ENCODE measurements at regions not wholly inside any gene's neighbourhood (a gene's known extent, or its start where the extent isn't known, plus 50 kb on each side); places are given as distances from the start of the nearest gene placed in this dataset.

DNA sequence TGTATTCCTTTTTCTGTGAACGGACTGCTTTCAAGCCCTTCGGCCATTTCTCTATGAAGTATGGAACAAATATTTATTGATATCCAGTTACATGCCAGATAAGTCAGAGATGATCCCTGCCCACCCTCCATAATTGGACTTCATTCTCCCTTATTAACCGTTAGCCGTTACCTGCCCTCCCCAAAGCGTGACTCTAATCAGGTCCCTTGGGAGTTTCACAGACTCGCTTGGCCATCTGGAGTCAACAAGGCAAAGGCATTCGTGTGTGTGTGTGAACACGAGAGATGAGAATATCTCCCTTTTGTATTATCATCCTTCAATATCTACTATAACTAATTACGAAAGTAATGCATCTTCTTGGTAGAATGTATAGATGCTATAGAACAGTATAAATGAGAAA, 314.5 kb downstream of the TLE3 start:
- H3K27me3 ChIP-seq (replicated peaks; ENCODE audit: insufficient read depth) = no peaks in the 10 kb centered on the region
- 61% methylated on average over 9 of the region's 9 CpGs for WGBS
- no peak overlapping the region for H3K4me3 ChIP-seq
- DNase-seq (ENCODE audit: low spot score) = no peak
- H3K9me3 ChIP-seq = no peaks in the 10 kb centered on the region
- H3K36me3 ChIP-seq = no peaks in the 10 kb centered on the region
- no peak for TF ChIP-seq POLR2A (IDR thresholded peaks at IDR 0.05)
- TF ChIP-seq, protein P1, sequence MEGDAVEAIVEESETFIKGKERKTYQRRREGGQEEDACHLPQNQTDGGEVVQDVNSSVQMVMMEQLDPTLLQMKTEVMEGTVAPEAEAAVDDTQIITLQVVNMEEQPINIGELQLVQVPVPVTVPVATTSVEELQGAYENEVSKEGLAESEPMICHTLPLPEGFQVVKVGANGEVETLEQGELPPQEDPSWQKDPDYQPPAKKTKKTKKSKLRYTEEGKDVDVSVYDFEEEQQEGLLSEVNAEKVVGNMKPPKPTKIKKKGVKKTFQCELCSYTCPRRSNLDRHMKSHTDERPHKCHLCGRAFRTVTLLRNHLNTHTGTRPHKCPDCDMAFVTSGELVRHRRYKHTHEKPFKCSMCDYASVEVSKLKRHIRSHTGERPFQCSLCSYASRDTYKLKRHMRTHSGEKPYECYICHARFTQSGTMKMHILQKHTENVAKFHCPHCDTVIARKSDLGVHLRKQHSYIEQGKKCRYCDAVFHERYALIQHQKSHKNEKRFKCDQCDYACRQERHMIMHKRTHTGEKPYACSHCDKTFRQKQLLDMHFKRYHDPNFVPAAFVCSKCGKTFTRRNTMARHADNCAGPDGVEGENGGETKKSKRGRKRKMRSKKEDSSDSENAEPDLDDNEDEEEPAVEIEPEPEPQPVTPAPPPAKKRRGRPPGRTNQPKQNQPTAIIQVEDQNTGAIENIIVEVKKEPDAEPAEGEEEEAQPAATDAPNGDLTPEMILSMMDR (IDR thresholded peaks at IDR 0.05) = no peak
- TF ChIP-seq POLR2AphosphoS5 (IDR thresholded peaks at IDR 0.05) = no peak
- intact Hi-C loops (cut with DNase I) = no loop called here
- no peak overlapping the region for H3K27ac ChIP-seq
- no peaks in the 10 kb centered on the region for H3K4me1 ChIP-seq (replicated peaks)

DNA sequence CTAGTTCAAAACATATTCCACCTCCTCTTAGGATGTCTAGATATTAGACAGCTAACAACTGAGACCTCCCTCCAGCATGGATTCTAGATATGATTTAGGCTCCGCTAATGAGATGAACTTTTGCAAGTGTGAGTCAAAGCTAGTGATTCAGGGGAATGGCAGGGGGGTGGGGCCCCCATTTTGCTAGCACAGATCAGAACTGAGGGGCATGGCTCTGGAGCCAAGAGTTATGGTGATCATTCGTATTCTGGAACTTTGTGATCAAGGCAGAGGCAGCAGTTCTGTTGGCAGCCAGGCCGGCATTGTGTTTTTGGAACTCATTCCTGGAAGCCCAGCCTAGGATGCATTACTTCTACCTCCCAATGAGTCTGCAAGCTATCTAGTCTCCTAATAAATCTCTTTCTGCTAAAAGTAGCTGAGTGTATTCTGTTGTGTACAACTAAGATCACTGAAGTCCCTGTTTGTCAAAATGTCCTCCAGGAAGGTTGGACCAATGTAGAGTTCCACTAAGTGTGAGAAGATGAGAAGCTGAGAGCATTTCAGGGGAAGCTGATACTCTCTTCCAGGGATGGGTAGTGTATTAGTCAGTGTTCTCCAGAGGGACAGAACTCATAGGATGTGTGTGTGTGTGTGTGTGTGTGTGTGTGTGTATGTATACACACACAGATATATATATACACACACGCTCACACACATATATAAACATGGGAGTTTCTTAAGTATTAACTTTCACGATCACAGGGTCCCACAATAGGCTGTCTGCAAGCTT, 312.7 kb downstream of the TLE3 start:
- H3K27me3 ChIP-seq (replicated peaks; ENCODE audit: insufficient read depth) = no peaks in the 10 kb centered on the region
- no peak for DNase-seq (ENCODE audit: low spot score)
- H3K9me3 ChIP-seq = no peaks in the 10 kb centered on the region
- H3K4me3 ChIP-seq = no peak overlapping the region
- no peaks in the 10 kb centered on the region for H3K36me3 ChIP-seq
- WGBS = 47% methylated on average over 5 of the region's 5 CpGs
- H3K27ac ChIP-seq = no peak overlapping the region
- intact Hi-C loops (cut with DNase I) = no loop called here
- no peak for TF ChIP-seq POLR2A (IDR thresholded peaks at IDR 0.05)
- TF ChIP-seq, protein P1 (IDR thresholded peaks at IDR 0.05) = no peak
- TF ChIP-seq POLR2AphosphoS5 (IDR thresholded peaks at IDR 0.05) = no peak
- H3K4me1 ChIP-seq (replicated peaks) = no peaks in the 10 kb centered on the region

DNA sequence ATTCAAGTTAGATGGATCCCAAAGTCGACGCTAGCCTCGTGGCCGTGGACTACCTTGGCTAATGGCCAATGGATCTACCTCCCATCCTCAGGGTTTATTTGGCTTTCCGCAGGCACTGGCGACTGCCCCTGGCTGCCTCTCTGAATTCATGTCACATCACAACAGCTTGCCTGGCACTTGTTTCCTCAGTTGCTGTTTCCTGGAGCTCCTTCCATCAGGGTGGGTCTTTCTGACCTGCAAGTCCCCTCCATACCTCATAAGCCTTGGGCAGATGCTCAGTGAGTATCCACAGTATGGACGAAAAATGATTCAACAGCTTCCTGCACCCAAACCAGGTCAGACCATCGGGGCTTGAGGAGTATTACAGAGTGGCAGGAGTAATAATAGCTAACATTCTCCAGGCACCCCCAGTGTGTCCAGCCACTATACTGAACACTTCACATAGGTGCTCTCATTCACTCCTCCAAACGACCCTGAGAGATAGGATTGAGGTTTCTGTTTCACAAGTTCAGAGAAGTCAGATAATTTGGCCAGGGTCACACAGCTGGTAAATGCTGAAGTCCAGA, 311.5 kb downstream of the TLE3 start:
- H3K27ac ChIP-seq = no peak overlapping the region
- no peaks in the 10 kb centered on the region for H3K4me1 ChIP-seq (replicated peaks)
- intact Hi-C loops (cut with DNase I) = no loop called here
- WGBS = 93% methylated on average over 9 of the region's 9 CpGs
- H3K9me3 ChIP-seq = no peaks in the 10 kb centered on the region
- TF ChIP-seq, protein P1 (IDR thresholded peaks at IDR 0.05) = no peak
- TF ChIP-seq POLR2AphosphoS5 (IDR thresholded peaks at IDR 0.05) = no peak
- TF ChIP-seq POLR2A (IDR thresholded peaks at IDR 0.05) = no peak
- no peaks in the 10 kb centered on the region for H3K36me3 ChIP-seq
- DNase-seq (ENCODE audit: low spot score) = no peak
- H3K4me3 ChIP-seq = no peak overlapping the region
- no peaks in the 10 kb centered on the region for H3K27me3 ChIP-seq (replicated peaks; ENCODE audit: insufficient read depth)

DNA sequence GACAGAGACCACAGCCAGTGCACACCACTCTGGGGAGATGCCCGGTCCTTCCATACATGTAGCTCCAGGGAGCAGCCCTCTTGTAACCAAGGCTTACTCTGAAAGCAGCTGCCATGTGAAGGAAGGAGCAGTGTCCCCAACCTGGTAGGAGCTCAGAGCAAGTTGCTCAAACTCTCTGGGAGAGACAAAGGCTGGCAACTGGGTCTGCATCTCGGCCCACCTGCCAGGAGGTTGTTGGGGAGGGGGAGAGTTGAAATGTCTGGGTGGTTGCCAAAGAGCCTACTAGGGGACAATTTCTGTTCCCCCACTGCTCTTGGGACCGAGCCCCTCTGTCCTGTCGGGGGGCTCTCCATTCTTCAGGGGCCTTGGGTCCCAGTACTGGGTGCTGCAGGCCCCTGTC, 309.9 kb downstream of the TLE3 start:
- intact Hi-C loops (cut with DNase I) = no loop called here
- H3K9me3 ChIP-seq = no peaks in the 10 kb centered on the region
- no peaks in the 10 kb centered on the region for H3K36me3 ChIP-seq
- TF ChIP-seq POLR2AphosphoS5 (IDR thresholded peaks at IDR 0.05) (no peak), POLR2A (IDR thresholded peaks at IDR 0.05) (no peak)
- TF ChIP-seq, protein P1 (IDR thresholded peaks at IDR 0.05) = no peak
- H3K27me3 ChIP-seq (replicated peaks; ENCODE audit: insufficient read depth) = no peaks in the 10 kb centered on the region
- DNase-seq (ENCODE audit: low spot score) = no peak
- H3K27ac ChIP-seq = no peak overlapping the region
- no peaks in the 10 kb centered on the region for H3K4me1 ChIP-seq (replicated peaks)
- H3K4me3 ChIP-seq = no peak overlapping the region
- WGBS = 91% methylated on average over 4 of the region's 4 CpGs

Data from prostate gland (tissue), 2 donors.